DMS53 treated with DMSO at 0.1 percent for 48 hours (cell line): ENCODE measurements at regions not wholly inside any gene's neighbourhood (a gene's known extent, or its start where the extent isn't known, plus 50 kb on each side); places are given as distances from the start of the nearest gene placed in this dataset.

Experiments
- DNase-seq: peaks from one replicate; lab custom pipeline; 2025; ENCODE audit not compliant: unreplicated experiment; lab: John Stamatoyannopoulos, UW

GRCh38 chr3:73772076-73772886 lies 147.5 kb upstream of the PDZRN3 start:
- DNase-seq, result no peak

- no peak for DNase-seq
Observed at GRCh38 chr3:73768524-73769308, 144.0 kb upstream of the PDZRN3 start.

- no peak for DNase-seq
Observed at GRCh38 chr3:73766599-73767381, 142.0 kb upstream of the PDZRN3 start.

- no peak for DNase-seq
Observed at GRCh38 chr3:73765878-73766545, 141.3 kb upstream of the PDZRN3 start.

GRCh38 chr3:73762855-73763254 lies 138.1 kb upstream of the PDZRN3 start:
- DNase-seq, result no peak

- DNase-seq, result no peak
Observed at GRCh38 chr3:73759297-73759711, 134.6 kb upstream of the PDZRN3 start.

GRCh38 chr3:73757536-73757935 lies 132.8 kb upstream of the PDZRN3 start:
- no peak for DNase-seq

- DNase-seq, result no peak
Observed at GRCh38 chr3:73753985-73754384, 129.2 kb upstream of the PDZRN3 start.

- no peak for DNase-seq
Observed at GRCh38 chr3:73752338-73752737, 127.6 kb upstream of the PDZRN3 start.

GRCh38 chr3:73746623-73747022 lies 121.9 kb upstream of the PDZRN3 start:
- DNase-seq, result no peak

GRCh38 chr3:73745526-73746191 lies 120.9 kb upstream of the PDZRN3 start:
- no peak for DNase-seq

- no peak for DNase-seq
Observed at GRCh38 chr3:73743551-73743950, 118.8 kb upstream of the PDZRN3 start.

GRCh38 chr3:73739791-73740453 lies 115.2 kb upstream of the PDZRN3 start:
- no peak for DNase-seq

GRCh38 chr3:73738711-73739110 lies 114.0 kb upstream of the PDZRN3 start:
- no peak for DNase-seq

- DNase-seq, result no peak
Observed at GRCh38 chr3:73734211-73735089, 109.7 kb upstream of the PDZRN3 start.

- no peak for DNase-seq
Observed at GRCh38 chr3:73733746-73734145, 109.0 kb upstream of the PDZRN3 start.

- DNase-seq, result no peak
Observed at GRCh38 chr3:73729969-73730440, 105.3 kb upstream of the PDZRN3 start.

GRCh38 chr3:73727854-73728253 lies 103.1 kb upstream of the PDZRN3 start:
- DNase-seq, result no peak
